ENCODE measurements at regions not wholly inside any gene's neighbourhood (a gene's known extent, or its start where the extent isn't known, plus 50 kb on each side); places are given as distances from the start of the nearest gene placed in this dataset.

GRCh38 chr2:75315436-75315835 is 116.1 kb upstream of the TACR1 start:
- no peak for TF ChIP-seq POLR2A (IDR thresholded peaks at IDR 0.05)
- TF ChIP-seq, protein P1, sequence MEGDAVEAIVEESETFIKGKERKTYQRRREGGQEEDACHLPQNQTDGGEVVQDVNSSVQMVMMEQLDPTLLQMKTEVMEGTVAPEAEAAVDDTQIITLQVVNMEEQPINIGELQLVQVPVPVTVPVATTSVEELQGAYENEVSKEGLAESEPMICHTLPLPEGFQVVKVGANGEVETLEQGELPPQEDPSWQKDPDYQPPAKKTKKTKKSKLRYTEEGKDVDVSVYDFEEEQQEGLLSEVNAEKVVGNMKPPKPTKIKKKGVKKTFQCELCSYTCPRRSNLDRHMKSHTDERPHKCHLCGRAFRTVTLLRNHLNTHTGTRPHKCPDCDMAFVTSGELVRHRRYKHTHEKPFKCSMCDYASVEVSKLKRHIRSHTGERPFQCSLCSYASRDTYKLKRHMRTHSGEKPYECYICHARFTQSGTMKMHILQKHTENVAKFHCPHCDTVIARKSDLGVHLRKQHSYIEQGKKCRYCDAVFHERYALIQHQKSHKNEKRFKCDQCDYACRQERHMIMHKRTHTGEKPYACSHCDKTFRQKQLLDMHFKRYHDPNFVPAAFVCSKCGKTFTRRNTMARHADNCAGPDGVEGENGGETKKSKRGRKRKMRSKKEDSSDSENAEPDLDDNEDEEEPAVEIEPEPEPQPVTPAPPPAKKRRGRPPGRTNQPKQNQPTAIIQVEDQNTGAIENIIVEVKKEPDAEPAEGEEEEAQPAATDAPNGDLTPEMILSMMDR (IDR thresholded peaks at IDR 0.05), result no peak

All from testis (tissue), 2 donors.